HCT116 (cell line): ENCODE measurements at regions not wholly inside any gene's neighbourhood (a gene's known extent, or its start where the extent isn't known, plus 50 kb on each side); places are given as distances from the start of the nearest gene placed in this dataset.

Experiments
- ATAC-seq: fragments of 200-7000 bp; cut with Tn5 transposase; 2 replicates; pipeline ENCODE4 v1.9.1; 2020; ENCODE audit warnings: mild to moderate bottlenecking, moderate library complexity
- BruUV-seq: library from RNA; stranded (reverse); fragments of 400-500 nt; replicated peaks from 2 replicates; lab custom pipeline; 2021; lab: Mats Ljungman, UMichigan
- CTCF ChIA-PET: fragments of 300-600 bp; sonication (Branson Sonifier 250); formaldehyde crosslinking; loops from one replicate; lab custom pipeline; 2021; ENCODE audit warnings: antibody characterized with exemption; lab: Charles Lee
- POLR2A ChIA-PET: fragments of 300-600, 350-600 bp; sonication (Branson Sonifier 250); formaldehyde crosslinking; loops from one replicate; lab custom pipeline; 2021; ENCODE audit warnings: antibody characterized with exemption; lab: Charles Lee
- RAD21 ChIA-PET, 2 experiments: fragments of 300-600 bp; sonication (Branson Sonifier 250); formaldehyde crosslinking; loops; one replicate each; lab custom pipeline; 2023; ENCODE audit warnings: low total read pairs in 2 of 2; ENCODE audit not compliant: uncharacterized antibody in 2 of 2, unreplicated experiment in 2 of 2, low non-redundant PET in 1 of 2; lab: Charles Lee
- DNase-seq: peaks from one replicate; pipeline ENCODE4 v3.0.0-alpha.2; 2010; ENCODE audit warnings: low read depth, low spot score
- H2AFZ ChIP-seq: fragments of 200-600 bp; shearing (Covaris generic), sonication (generic); 2 replicates; pipeline ENCODE4 v1.6.1; 2017; ENCODE audit warnings: low read depth, mixed run types, mixed read lengths, antibody characterized with exemption, low read length; ENCODE audit not compliant: poor library complexity, severe bottlenecking
- H3K27ac ChIP-seq: 2 replicates; pipeline ENCODE4 v1.5.1; 2012; ENCODE audit warnings: low read depth, low read length
- H3K27me3 ChIP-seq: fragments of 200-600 bp; sonication (generic); 2 replicates; pipeline ENCODE4 v1.6.1; 2016; ENCODE audit warnings: mixed run types, low read length, mixed read lengths; ENCODE audit not compliant: insufficient read depth
- H3K36me3 ChIP-seq, 2 experiments: fragments of 200-500 bp in 1 of 2; fragments of 200-600 bp in 1 of 2; sonication (Bioruptor generic) in 1 of 2; sonication (generic) in 1 of 2; 2 replicates each; pipeline versions ENCODE4 v1.5.1 to v1.6.1; 2014 to 2016; ENCODE audit warnings: low read length in 2 of 2, inconsistent platforms in 1 of 2, mixed read lengths in 1 of 2, mixed run types in 1 of 2; ENCODE audit not compliant: insufficient read depth in 2 of 2, control insufficient read depth in 1 of 2
- H3K4me1 ChIP-seq, 2 experiments: fragments of 200-600 bp in 1 of 2; sonication (generic) in 1 of 2; 2 replicates each; pipeline versions ENCODE4 v1.5.1 to v1.6.1; 2012 to 2017; ENCODE audit warnings: low read length in 2 of 2, inconsistent platforms in 1 of 2, mild to moderate bottlenecking in 1 of 2, mixed read lengths in 1 of 2, mixed run types in 1 of 2, moderate library complexity in 1 of 2; ENCODE audit not compliant: insufficient read depth in 2 of 2, control insufficient read depth in 1 of 2
- H3K4me2 ChIP-seq: fragments of 200-600 bp; sonication (generic); 2 replicates; pipeline ENCODE4 v1.6.1; 2017; ENCODE audit warnings: mixed run types, low read length, mixed read lengths
- H3K4me3 ChIP-seq, 2 experiments: fragments of 200-600 bp in 1 of 2; sonication (generic) in 1 of 2; replicated peaks in 1 of 2; 2 replicates each; pipeline ENCODE4 v1.5.1; 2011 to 2016; ENCODE audit warnings: low read length in 2 of 2, control low read depth in 1 of 2, low read depth in 1 of 2, mild to moderate bottlenecking in 1 of 2, mixed read lengths in 1 of 2, mixed run types in 1 of 2
- H3K79me2 ChIP-seq: fragments of 200-600 bp; sonication (generic); 2 replicates; pipeline ENCODE4 v1.6.1; 2017; ENCODE audit warnings: mild to moderate bottlenecking, mixed run types, low read length, moderate library complexity, mixed read lengths; ENCODE audit not compliant: insufficient read depth
- H3K9ac ChIP-seq: fragments of 200-600 bp; sonication (generic); 2 replicates; pipeline ENCODE4 v1.6.1; 2016; ENCODE audit warnings: low read length, mixed read lengths
- H3K9me2 ChIP-seq: fragments of 200-600 bp; sonication (generic), shearing (Covaris generic); 2 replicates; pipeline ENCODE4 v1.6.1; 2017; ENCODE audit warnings: mixed run types, mild to moderate bottlenecking, moderate library complexity; ENCODE audit not compliant: insufficient read depth
- H3K9me3 ChIP-seq, 2 experiments: fragments of 200-500 bp in 1 of 2; fragments of 200-600 bp in 1 of 2; sonication (Bioruptor generic) in 1 of 2; sonication (generic) in 1 of 2; 2 replicates each; pipeline ENCODE4 v1.6.1; 2014 to 2017; ENCODE audit warnings: low read length in 2 of 2, mixed read lengths in 2 of 2, inconsistent platforms in 1 of 2, low read depth in 1 of 2, mild to moderate bottlenecking in 1 of 2, mixed run types in 1 of 2, moderate library complexity in 1 of 2; ENCODE audit not compliant: control insufficient read depth in 1 of 2, insufficient read depth in 1 of 2
- H4K20me1 ChIP-seq: fragments of 200-600 bp; sonication (generic), shearing (Covaris generic); 2 replicates; pipeline ENCODE4 v1.6.1; 2017; ENCODE audit warnings: mixed run types, mild to moderate bottlenecking, moderate library complexity; ENCODE audit not compliant: insufficient read depth
- CBX3 ChIP-seq: IDR thresholded peaks from 2 replicates; pipeline ENCODE4 v1.6.1; 2012; ENCODE audit warnings: low read depth
- EGR1 ChIP-seq: IDR thresholded peaks from 2 replicates; pipeline ENCODE4 v1.6.1; 2012; ENCODE audit warnings: low read depth
- ELF1 ChIP-seq: IDR thresholded peaks from 2 replicates; pipeline ENCODE4 v1.6.1; 2012; ENCODE audit warnings: low read depth, borderline replicate concordance
- EZH2 ChIP-seq: fragments of 200-600 bp; sonication (generic); IDR thresholded peaks from 2 replicates; pipeline ENCODE4 v1.6.1; 2017; ENCODE audit warnings: antibody characterized with exemption, mixed run types
- FOSL1 ChIP-seq: IDR thresholded peaks from 2 replicates; pipeline ENCODE4 v1.6.1; 2012; ENCODE audit warnings: low read depth
- JUND ChIP-seq: IDR thresholded peaks from 2 replicates; pipeline ENCODE4 v1.6.1; 2012
- POLR2A ChIP-seq: IDR thresholded peaks from 2 replicates; pipeline ENCODE4 v1.7.0; 2011; ENCODE audit warnings: borderline replicate concordance; ENCODE audit not compliant: insufficient read depth, insufficient read length; ENCODE audit errors: extremely low read depth
- POLR2AphosphoS5 ChIP-seq: IDR thresholded peaks from 2 replicates; pipeline ENCODE4 v1.6.1; 2011; ENCODE audit warnings: mild to moderate bottlenecking, low read depth, low read length, moderate library complexity
- RAD21 ChIP-seq: IDR thresholded peaks from 2 replicates; pipeline ENCODE4 v1.6.1; 2012; ENCODE audit warnings: low read depth, mild to moderate bottlenecking
- SIN3A ChIP-seq: IDR thresholded peaks from 2 replicates; pipeline ENCODE4 v1.6.1; 2012; ENCODE audit warnings: low read depth
- SP1 ChIP-seq: IDR thresholded peaks from 2 replicates; pipeline ENCODE4 v1.6.1; 2012; ENCODE audit warnings: low read depth
- SRF ChIP-seq: IDR thresholded peaks from 2 replicates; pipeline ENCODE4 v1.6.1; 2012; ENCODE audit warnings: low read depth
- TCF7L2 ChIP-seq: IDR thresholded peaks from 2 replicates; pipeline ENCODE4 v1.7.0; 2011; ENCODE audit warnings: borderline replicate concordance, inconsistent platforms; ENCODE audit not compliant: insufficient read depth, insufficient read length; ENCODE audit errors: extremely low read depth
- YY1 ChIP-seq: IDR thresholded peaks from 2 replicates; pipeline ENCODE4 v1.6.1; 2011; ENCODE audit warnings: low read length, low read depth, moderate library complexity, mild to moderate bottlenecking; ENCODE audit not compliant: insufficient replicate concordance; ENCODE audit errors: extremely low read depth
- ZFX ChIP-seq: fragments of 450-650 bp; IDR thresholded peaks from 2 replicates; pipeline ENCODE4 v1.6.1; 2017
- ZNF274 ChIP-seq: fragments of 200-500 bp; sonication (Bioruptor generic); IDR thresholded peaks from 2 replicates; pipeline ENCODE4 v1.6.1; 2014; ENCODE audit warnings: mild to moderate bottlenecking, low read depth, low read length, inconsistent platforms
- intact Hi-C: fragments of 100-400 bp; cut with micrococcal nuclease; formaldehyde crosslinking; loops from 2 replicates; pipeline ENCODE4 v1.10.0; 2022
- TF ChIP-seq, protein P1 (sequence below): IDR thresholded peaks from 2 replicates; pipeline ENCODE4 v1.6.1; 2012
- TF ChIP-seq, protein P2 (sequence below): IDR thresholded peaks from 2 replicates; pipeline ENCODE4 v1.6.1; 2012
- TF ChIP-seq, protein P3 (sequence below), 3 experiments: fragments of 200-600 bp in 1 of 3; sonication (generic) in 1 of 3; IDR thresholded peaks in 2 of 3; conservative IDR thresholded peaks in 1 of 3; 2 replicates each; pipeline ENCODE4 v1.5.1; 2012 to 2017; ENCODE audit warnings: low read depth in 2 of 3, low read length in 2 of 3, antibody characterized with exemption in 1 of 3, borderline replicate concordance in 1 of 3, control low read depth in 1 of 3, mild to moderate bottlenecking in 1 of 3, mixed read lengths in 1 of 3, mixed run types in 1 of 3, moderate library complexity in 1 of 3; ENCODE audit not compliant: insufficient read depth in 1 of 3

GRCh38 chr10:61828788-61829187, 72.7 kb upstream of the ARID5B start:
- Histone ChIP-seq H3K36me3 (no peaks in the 10 kb centered on the region), H4K20me1 (no peaks in the 10 kb centered on the region), H2AFZ (no peak overlapping the region), H3K9me3 (no peaks in the 10 kb centered on the region), H3K4me2 (no peak overlapping the region), H3K9me2 (no peaks in the 10 kb centered on the region), H3K9ac (no peak overlapping the region), H3K27ac (no peak overlapping the region), H3K4me3 (no peak overlapping the region), H3K27me3 (no peaks in the 10 kb centered on the region), H3K4me1 (no peaks in the 10 kb centered on the region), H3K79me2 (no peaks in the 10 kb centered on the region)
- ChIA-PET CTCF (no interaction called here), RAD21 (no interaction called here), POLR2A (no interaction called here)
- intact Hi-C loops = loop anchor here (10.0 kb wide), 1 partner anchor 354 kb away; no protein-coding TSS in a partner anchor
- TF ChIP-seq EZH2 (no peak), ZNF274 (no peak), POLR2AphosphoS5 (no peak), JUND (no peak), SP1 (no peak), FOSL1 (no peak), SIN3A (no peak), EGR1 (no peak), YY1 (no peak)
- TF ChIP-seq, protein P1, sequence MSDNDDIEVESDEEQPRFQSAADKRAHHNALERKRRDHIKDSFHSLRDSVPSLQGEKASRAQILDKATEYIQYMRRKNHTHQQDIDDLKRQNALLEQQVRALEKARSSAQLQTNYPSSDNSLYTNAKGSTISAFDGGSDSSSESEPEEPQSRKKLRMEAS = no peak
- DNase-seq = no peak
- no TSS peak for BruUV-seq
- no peak for ATAC-seq

GRCh38 chr10:61830072-61830845, 71.2 kb upstream of the ARID5B start:
- Histone ChIP-seq H2AFZ (no peak overlapping the region), H3K4me1 (peaks cover 8 to 9% of the 10 kb centered on the region in 2 experiments)
- intact Hi-C loops = loop anchor here (10.0 kb wide), 2 partner anchors 415 to 685 kb away; no protein-coding TSS in a partner anchor
- TF ChIP-seq CBX3 = no peak
- TF ChIP-seq ZFX = no peak
- TF ChIP-seq, protein P2, sequence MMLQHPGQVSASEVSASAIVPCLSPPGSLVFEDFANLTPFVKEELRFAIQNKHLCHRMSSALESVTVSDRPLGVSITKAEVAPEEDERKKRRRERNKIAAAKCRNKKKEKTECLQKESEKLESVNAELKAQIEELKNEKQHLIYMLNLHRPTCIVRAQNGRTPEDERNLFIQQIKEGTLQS = no peak
- no peak for TF ChIP-seq YY1
- TF ChIP-seq RAD21 = no peak
- TF ChIP-seq SIN3A = no peak
- TF ChIP-seq ELF1 = no peak
- TF ChIP-seq, protein P3, sequence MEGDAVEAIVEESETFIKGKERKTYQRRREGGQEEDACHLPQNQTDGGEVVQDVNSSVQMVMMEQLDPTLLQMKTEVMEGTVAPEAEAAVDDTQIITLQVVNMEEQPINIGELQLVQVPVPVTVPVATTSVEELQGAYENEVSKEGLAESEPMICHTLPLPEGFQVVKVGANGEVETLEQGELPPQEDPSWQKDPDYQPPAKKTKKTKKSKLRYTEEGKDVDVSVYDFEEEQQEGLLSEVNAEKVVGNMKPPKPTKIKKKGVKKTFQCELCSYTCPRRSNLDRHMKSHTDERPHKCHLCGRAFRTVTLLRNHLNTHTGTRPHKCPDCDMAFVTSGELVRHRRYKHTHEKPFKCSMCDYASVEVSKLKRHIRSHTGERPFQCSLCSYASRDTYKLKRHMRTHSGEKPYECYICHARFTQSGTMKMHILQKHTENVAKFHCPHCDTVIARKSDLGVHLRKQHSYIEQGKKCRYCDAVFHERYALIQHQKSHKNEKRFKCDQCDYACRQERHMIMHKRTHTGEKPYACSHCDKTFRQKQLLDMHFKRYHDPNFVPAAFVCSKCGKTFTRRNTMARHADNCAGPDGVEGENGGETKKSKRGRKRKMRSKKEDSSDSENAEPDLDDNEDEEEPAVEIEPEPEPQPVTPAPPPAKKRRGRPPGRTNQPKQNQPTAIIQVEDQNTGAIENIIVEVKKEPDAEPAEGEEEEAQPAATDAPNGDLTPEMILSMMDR (IDR thresholded peaks at IDR 0.05 in 2 of 3, conservative IDR thresholded peaks at IDR 0.05 in 1 of 3; ENCODE audit: borderline replicate concordance in 1 of 3, insufficient read depth in 1 of 3, low read depth in 2 of 3, low read length in 2 of 3) = no peak
- TF ChIP-seq SP1 = no peak
- no peak for TF ChIP-seq SRF
- no peak for TF ChIP-seq EGR1
- TF ChIP-seq TCF7L2 = no peak
- no peak for TF ChIP-seq POLR2A

More at GRCh38 chr10:61830072-61830845, 71.2 kb upstream of the ARID5B start:
- no peak overlapping the region for H3K9ac ChIP-seq
- no peak overlapping the region for H3K4me3 ChIP-seq
- POLR2A ChIA-PET = interaction anchor here (0.6 kb wide), 1 partner anchor 1434 kb away, joined by 3 read pairs; no protein-coding TSS in a partner anchor
- BruUV-seq = no TSS peak
- ATAC-seq = no peak
- no peak for DNase-seq
- H3K27me3 ChIP-seq = no peaks in the 10 kb centered on the region
- no peak overlapping the region for H3K27ac ChIP-seq
- no peak overlapping the region for H3K4me2 ChIP-seq
- H4K20me1 ChIP-seq = no peaks in the 10 kb centered on the region
- RAD21 ChIA-PET = no interaction called here
- CTCF ChIA-PET = no interaction called here
- H3K9me2 ChIP-seq = no peaks in the 10 kb centered on the region
- no peaks in the 10 kb centered on the region for H3K79me2 ChIP-seq
- no peaks in the 10 kb centered on the region for H3K36me3 ChIP-seq
- no peaks in the 10 kb centered on the region for H3K9me3 ChIP-seq
